ENCODE measurements at regions not wholly inside any gene's neighbourhood (a gene's known extent, or its start where the extent isn't known, plus 50 kb on each side); places are given as distances from the start of the nearest gene placed in this dataset.

DNA sequence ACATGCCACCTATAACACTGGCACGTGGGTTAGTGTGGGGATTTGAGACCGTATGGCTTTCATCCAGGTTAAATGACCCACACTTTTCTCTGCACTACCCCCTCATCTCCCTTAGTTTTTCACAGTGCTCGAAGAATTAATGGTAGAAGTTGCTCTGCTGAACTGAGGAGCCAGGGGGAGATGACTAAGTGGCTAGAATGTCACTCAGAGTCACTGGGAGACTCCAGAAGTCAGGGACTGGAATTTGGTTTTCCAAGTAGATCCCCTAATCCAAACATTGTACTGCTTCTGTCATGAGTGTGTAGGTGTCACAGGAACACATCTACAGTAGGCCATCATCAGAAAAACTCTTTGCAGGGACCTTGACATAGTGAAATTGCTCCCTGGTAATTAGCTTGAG lies 181.0 kb upstream of the RASGRP1 start:
- Histone ChIP-seq H3K4me1 (no peaks in the 10 kb centered on the region), H3K4me3 (no peak overlapping the region), H3K27ac (no peak overlapping the region), H3K9me3 (no peaks in the 10 kb centered on the region), H3K36me3 (no peaks in the 10 kb centered on the region), H3K27me3 (no peaks in the 10 kb centered on the region)
- intact Hi-C loops (cut with DNase I; ENCODE audit: low total_unique reads): no loop called here
- in situ Hi-C loops (cut with MboI; ENCODE audit: low pct_ligation_motif_present in 1 of 4, low pct_unique_long_range_greater_than_20kb in 1 of 4, low sequenced_read_pairs in 3 of 4): no loop called here
- TF ChIP-seq POLR2AphosphoS5 (IDR thresholded peaks at IDR 0.05) (no peak), POLR2A (IDR thresholded peaks at IDR 0.05) (no peak), EP300 (IDR thresholded peaks at IDR 0.05; ENCODE audit: low read depth) (no peak)
- 68 to 80% methylated on average over 3 of the region's 3 CpGs for WGBS, 2 donors (ENCODE audit: low coverage in 1 of 2)
- DNase-seq: no peak

DNA sequence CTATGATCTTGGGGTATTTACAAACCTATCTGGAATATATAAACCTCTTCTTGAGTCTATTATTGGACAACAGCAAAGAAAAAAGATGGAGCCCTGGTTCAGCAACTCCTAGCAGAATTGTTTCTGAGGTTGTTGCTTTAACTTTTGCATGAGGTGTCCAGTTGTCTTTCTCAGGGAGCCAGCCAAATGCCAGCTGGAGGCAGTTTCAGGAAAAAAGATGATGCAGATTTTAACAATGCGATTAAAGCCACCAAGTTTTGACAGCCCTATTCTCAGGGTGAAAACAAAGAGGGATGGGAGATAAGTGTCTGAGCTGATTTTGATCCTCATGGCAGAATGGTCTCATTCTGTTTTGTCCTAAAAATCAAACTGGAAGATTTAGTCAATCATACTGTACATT lies 181.6 kb upstream of the RASGRP1 start:
- Histone ChIP-seq H3K9me3 (no peaks in the 10 kb centered on the region), H3K4me1 (no peaks in the 10 kb centered on the region), H3K4me3 (no peak overlapping the region), H3K27ac (no peak overlapping the region), H3K27me3 (no peaks in the 10 kb centered on the region), H3K36me3 (no peaks in the 10 kb centered on the region)
- intact Hi-C loops (cut with DNase I; ENCODE audit: low total_unique reads): no loop called here
- in situ Hi-C loops (cut with MboI; ENCODE audit: low pct_ligation_motif_present in 1 of 4, low pct_unique_long_range_greater_than_20kb in 1 of 4, low sequenced_read_pairs in 3 of 4): no loop called here
- 92 to 97% methylated on average over 1 of the region's 1 CpG for WGBS, 2 donors (ENCODE audit: low coverage in 1 of 2)
- TF ChIP-seq POLR2AphosphoS5 (IDR thresholded peaks at IDR 0.05) (no peak), EP300 (IDR thresholded peaks at IDR 0.05; ENCODE audit: low read depth) (no peak), POLR2A (IDR thresholded peaks at IDR 0.05) (no peak)
- TF ChIP-seq, protein P1, sequence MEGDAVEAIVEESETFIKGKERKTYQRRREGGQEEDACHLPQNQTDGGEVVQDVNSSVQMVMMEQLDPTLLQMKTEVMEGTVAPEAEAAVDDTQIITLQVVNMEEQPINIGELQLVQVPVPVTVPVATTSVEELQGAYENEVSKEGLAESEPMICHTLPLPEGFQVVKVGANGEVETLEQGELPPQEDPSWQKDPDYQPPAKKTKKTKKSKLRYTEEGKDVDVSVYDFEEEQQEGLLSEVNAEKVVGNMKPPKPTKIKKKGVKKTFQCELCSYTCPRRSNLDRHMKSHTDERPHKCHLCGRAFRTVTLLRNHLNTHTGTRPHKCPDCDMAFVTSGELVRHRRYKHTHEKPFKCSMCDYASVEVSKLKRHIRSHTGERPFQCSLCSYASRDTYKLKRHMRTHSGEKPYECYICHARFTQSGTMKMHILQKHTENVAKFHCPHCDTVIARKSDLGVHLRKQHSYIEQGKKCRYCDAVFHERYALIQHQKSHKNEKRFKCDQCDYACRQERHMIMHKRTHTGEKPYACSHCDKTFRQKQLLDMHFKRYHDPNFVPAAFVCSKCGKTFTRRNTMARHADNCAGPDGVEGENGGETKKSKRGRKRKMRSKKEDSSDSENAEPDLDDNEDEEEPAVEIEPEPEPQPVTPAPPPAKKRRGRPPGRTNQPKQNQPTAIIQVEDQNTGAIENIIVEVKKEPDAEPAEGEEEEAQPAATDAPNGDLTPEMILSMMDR (IDR thresholded peaks at IDR 0.05): no peak
- DNase-seq: no peak

DNA sequence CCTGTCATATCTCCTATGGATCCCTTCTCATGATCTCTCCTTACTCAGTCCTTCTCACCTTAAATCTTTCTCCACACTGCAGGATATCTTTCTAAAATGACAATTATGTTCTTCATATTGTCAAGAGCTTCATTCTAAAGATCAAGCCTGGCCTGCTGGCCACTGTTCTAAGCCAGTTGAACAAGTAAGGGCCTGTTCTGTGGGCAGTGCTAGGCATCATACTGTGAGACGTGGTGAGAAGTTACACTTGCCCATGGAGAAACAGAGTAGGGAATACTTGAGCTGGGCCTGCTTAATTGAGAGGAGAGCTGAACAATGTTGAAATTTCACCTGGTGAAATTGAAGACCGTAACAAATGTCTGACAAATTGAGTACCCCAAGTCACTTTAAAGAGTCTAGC lies 184.1 kb upstream of the RASGRP1 start:
- Histone ChIP-seq H3K27ac (no peak overlapping the region), H3K27me3 (no peaks in the 10 kb centered on the region), H3K36me3 (no peaks in the 10 kb centered on the region), H3K4me3 (no peak overlapping the region), H3K4me1 (no peaks in the 10 kb centered on the region), H3K9me3 (no peaks in the 10 kb centered on the region)
- 80 to 94% methylated on average over 1 to 2 of the region's 2 CpGs for WGBS, 2 donors (ENCODE audit: low coverage in 1 of 2)
- no peak for DNase-seq
- intact Hi-C loops (cut with DNase I; ENCODE audit: low total_unique reads) (no loop called here), in situ Hi-C loops (cut with MboI; ENCODE audit: low pct_ligation_motif_present in 1 of 4, low pct_unique_long_range_greater_than_20kb in 1 of 4, low sequenced_read_pairs in 3 of 4) (no loop called here)
- TF ChIP-seq, protein P1 (IDR thresholded peaks at IDR 0.05): no peak
- TF ChIP-seq EP300 (IDR thresholded peaks at IDR 0.05; ENCODE audit: low read depth) (no peak), POLR2A (IDR thresholded peaks at IDR 0.05) (no peak), POLR2AphosphoS5 (IDR thresholded peaks at IDR 0.05) (no peak)

DNA sequence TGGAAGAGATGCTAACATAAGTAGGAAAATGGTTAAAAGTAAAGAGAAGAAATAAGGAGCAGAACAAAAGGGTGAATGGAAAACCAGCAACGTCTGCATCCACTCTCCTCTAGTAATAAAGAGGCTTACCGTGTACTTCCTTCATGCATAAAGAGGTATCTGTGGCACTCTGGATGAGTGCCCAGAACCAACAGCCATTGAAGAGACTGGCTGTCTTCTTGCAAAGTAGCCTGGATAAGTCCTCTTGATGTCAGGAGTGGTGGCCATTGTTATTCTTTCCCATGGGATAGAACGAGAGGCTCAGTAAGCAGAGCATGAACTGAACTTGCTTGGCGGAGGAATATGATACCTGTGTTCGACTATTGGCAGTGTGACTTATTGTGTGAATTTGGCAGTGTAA lies 186.2 kb upstream of the RASGRP1 start:
- Histone ChIP-seq H3K27me3 (no peaks in the 10 kb centered on the region), H3K27ac (no peak overlapping the region), H3K36me3 (no peaks in the 10 kb centered on the region), H3K4me1 (no peaks in the 10 kb centered on the region), H3K9me3 (no peaks in the 10 kb centered on the region), H3K4me3 (no peak overlapping the region)
- whole genome bisulfite sequencing, 2 donors (ENCODE audit: low coverage in 1 of 2): 52 to 67% methylated on average over 5 of the region's 5 CpGs
- no peak for DNase-seq
- intact Hi-C loops (cut with DNase I; ENCODE audit: low total_unique reads): no loop called here
- in situ Hi-C loops (cut with MboI; ENCODE audit: low pct_ligation_motif_present in 1 of 4, low pct_unique_long_range_greater_than_20kb in 1 of 4, low sequenced_read_pairs in 3 of 4): no loop called here
- TF ChIP-seq, protein P1 (IDR thresholded peaks at IDR 0.05): no peak
- TF ChIP-seq POLR2A (IDR thresholded peaks at IDR 0.05): no peak
- TF ChIP-seq EP300 (IDR thresholded peaks at IDR 0.05; ENCODE audit: low read depth): no peak
- TF ChIP-seq POLR2AphosphoS5 (IDR thresholded peaks at IDR 0.05): no peak

DNA sequence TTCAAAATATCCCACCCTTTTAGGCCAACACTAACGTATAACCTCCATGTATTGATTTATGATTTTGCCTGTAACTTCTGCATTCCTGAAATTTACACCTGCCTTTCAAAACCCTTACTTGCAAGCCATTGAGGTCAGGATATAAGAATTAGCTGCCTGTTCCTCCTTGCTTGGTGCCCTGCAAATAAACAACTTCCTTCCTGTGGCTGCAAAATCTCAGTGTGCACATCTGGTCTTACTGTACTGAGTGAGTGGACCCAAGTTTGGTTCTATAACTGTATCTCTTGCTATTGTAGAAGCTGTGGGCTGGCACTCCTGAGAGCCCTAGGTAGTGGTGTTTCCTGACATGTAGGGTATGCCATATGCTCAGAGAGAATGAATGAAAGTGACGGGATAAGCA lies 191.1 kb upstream of the RASGRP1 start:
- no peaks in the 10 kb centered on the region for H3K4me1 ChIP-seq
- no peak overlapping the region for H3K4me3 ChIP-seq
- no peak for DNase-seq
- H3K27me3 ChIP-seq: no peaks in the 10 kb centered on the region
- no peaks in the 10 kb centered on the region for H3K36me3 ChIP-seq
- intact Hi-C loops (cut with DNase I; ENCODE audit: low total_unique reads): no loop called here
- TF ChIP-seq EP300 (IDR thresholded peaks at IDR 0.05; ENCODE audit: low read depth) (no peak), POLR2AphosphoS5 (IDR thresholded peaks at IDR 0.05) (no peak), POLR2A (IDR thresholded peaks at IDR 0.05) (no peak)
- TF ChIP-seq, protein P1 (IDR thresholded peaks at IDR 0.05): no peak
- no peak overlapping the region for H3K27ac ChIP-seq
- in situ Hi-C loops (cut with MboI; ENCODE audit: low pct_ligation_motif_present in 1 of 4, low pct_unique_long_range_greater_than_20kb in 1 of 4, low sequenced_read_pairs in 3 of 4): no loop called here
- 67 to 68% methylated on average over 1 to 2 of the region's 2 CpGs for WGBS, 2 donors (ENCODE audit: low coverage in 1 of 2)
- no peaks in the 10 kb centered on the region for H3K9me3 ChIP-seq

Data from transverse colon (tissue), 4 donors.